ENCODE measurements at regions not wholly inside any gene's neighbourhood (a gene's known extent, or its start where the extent isn't known, plus 50 kb on each side); places are given as distances from the start of the nearest gene placed in this dataset.
"Not testable (repeated sequence)": the region's sequence is repeated elsewhere in the genome, so short reads cannot be mapped to it uniquely, and the experiment has no call there.

DNA sequence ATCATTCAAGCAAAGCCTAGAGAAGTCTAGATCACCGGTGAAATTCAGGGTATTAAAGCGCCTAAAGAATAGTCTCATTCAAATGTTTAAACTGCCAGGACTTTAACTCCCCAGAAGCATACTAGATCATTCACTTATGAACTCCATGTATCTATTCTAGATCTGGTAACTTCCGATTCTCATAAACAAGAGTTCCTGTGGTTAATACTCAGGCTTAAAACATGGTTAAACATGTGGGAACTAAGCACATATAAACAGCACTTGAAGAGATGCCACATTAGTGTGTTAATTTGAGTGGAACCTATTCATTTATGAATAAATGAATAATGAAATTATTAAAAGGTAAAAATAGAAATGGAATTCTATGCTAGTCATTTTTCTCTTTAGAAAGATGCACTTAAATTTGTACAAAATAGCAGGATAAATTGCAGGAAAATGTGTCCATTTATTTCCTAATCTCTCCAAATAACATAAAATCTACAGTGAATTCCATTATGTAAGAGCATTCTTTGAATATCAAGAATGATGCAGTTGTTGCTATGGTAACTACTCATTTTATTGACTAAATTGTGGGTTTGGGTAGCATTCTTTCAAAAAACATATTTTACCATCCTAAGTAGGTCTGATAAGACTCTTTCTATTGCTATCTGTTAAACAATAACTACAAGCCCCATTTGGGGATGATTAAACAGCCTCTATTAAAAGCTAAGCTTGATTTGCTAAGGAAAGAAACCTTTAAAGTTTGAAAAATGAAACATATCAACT, 147.6 kb upstream of the TMEM168 start:
- Histone ChIP-seq H4K20me1 (ENCODE audit: insufficient read depth, low read depth, low read length) (no peaks in the 10 kb centered on the region), H3K27ac (ENCODE audit: low read length) (no peak overlapping the region), H3K4me2 (ENCODE audit: low read depth, low read length, poor library complexity, severe bottlenecking) (peak overlapping the region; percentile 80), H2AFZ (ENCODE audit: low read length) (no peak overlapping the region), H3K36me3 (ENCODE audit: insufficient read depth, low read length) (no peaks in the 10 kb centered on the region), H3K4me3 (ENCODE audit: low read length) (peak overlapping the region; percentile 93), H3K27me3 (ENCODE audit: low read length) (no peaks in the 10 kb centered on the region), H3K9me3 (ENCODE audit: low read length) (no peaks in the 10 kb centered on the region), H3K9ac (ENCODE audit: low read length) (peak overlapping the region; percentile 81), H3K9me2 (replicated peaks; ENCODE audit: insufficient read depth, low read length) (no peaks in the 10 kb centered on the region), H3K4me1 (ENCODE audit: low read length) (peaks cover 37% of the 10 kb centered on the region), H3K79me2 (ENCODE audit: low read length) (peaks cover 67% of the 10 kb centered on the region)
- no peak for DNase-seq

DNA sequence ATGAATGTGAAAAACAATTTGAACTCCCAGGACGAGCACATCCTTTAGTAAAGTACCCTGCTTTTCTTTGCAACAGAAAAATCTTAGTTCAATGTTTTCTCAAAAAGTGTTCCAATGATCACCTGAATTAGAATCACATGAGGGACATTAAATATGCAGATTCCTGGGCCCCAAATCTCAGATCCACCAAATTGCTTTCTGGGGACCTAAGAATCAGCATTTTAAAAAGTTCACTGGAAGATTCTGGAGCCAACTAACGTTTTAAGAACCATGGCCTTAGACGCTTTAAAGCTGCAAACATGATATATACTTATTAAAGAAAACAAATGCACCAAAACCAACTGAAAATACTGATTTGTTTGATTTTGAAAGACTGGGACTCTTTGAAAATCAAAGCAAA, 143.4 kb upstream of the TMEM168 start:
- Histone ChIP-seq H4K20me1 (ENCODE audit: insufficient read depth, low read depth, low read length) (no peaks in the 10 kb centered on the region), H3K27ac (ENCODE audit: low read length) (no peak overlapping the region), H3K79me2 (ENCODE audit: low read length) (peaks cover 98% of the 10 kb centered on the region), H3K9me2 (replicated peaks; ENCODE audit: insufficient read depth, low read length) (no peaks in the 10 kb centered on the region), H3K4me1 (ENCODE audit: low read length) (peaks cover 41% of the 10 kb centered on the region), H3K4me3 (ENCODE audit: low read length) (no peak overlapping the region), H3K27me3 (ENCODE audit: low read length) (no peaks in the 10 kb centered on the region), H2AFZ (ENCODE audit: low read length) (no peak overlapping the region), H3K36me3 (ENCODE audit: insufficient read depth, low read length) (peaks cover 2% of the 10 kb centered on the region; the same call in 1 of the 2 replicates), H3K9ac (ENCODE audit: low read length) (no peak overlapping the region), H3K9me3 (ENCODE audit: low read length) (no peaks in the 10 kb centered on the region), H3K4me2 (ENCODE audit: low read depth, low read length, poor library complexity, severe bottlenecking) (no peak overlapping the region)
- DNase-seq = no peak

DNA sequence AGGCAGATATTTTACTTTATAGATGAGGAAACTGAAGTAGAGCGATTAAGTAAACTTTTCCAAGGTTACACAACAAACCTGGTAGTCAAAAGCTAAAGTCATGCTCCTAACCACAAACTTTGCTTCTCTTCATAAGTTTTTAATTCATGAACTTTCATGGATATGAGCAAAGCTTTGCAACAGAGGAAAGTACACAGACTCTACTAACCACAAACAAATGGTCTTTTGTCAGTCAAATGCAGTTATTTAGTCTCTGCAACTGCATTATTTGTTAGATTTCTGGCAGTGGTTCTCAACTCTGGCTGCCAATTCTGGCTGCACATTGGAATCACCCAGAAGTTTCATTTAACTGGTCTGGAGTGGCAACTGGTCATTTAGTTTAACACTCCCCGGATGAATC, 140.6 kb upstream of the TMEM168 start:
- Histone ChIP-seq H3K4me3 (ENCODE audit: low read length) (no peak overlapping the region), H3K36me3 (ENCODE audit: insufficient read depth, low read length) (peaks cover 5% of the 10 kb centered on the region; the same call in 1 of the 2 replicates), H2AFZ (ENCODE audit: low read length) (no peak overlapping the region), H3K27ac (ENCODE audit: low read length) (no peak overlapping the region), H4K20me1 (ENCODE audit: insufficient read depth, low read depth, low read length) (no peaks in the 10 kb centered on the region), H3K79me2 (ENCODE audit: low read length) (peaks cover 97% of the 10 kb centered on the region), H3K4me1 (ENCODE audit: low read length) (peaks cover 26% of the 10 kb centered on the region), H3K27me3 (ENCODE audit: low read length) (no peaks in the 10 kb centered on the region), H3K9ac (ENCODE audit: low read length) (no peak overlapping the region), H3K4me2 (ENCODE audit: low read depth, low read length, poor library complexity, severe bottlenecking) (no peak overlapping the region), H3K9me2 (replicated peaks; ENCODE audit: insufficient read depth, low read length) (0 out of 2 replicates have a peak, but pooled peaks cover 3% of the 10 kb centered on the region), H3K9me3 (ENCODE audit: low read length) (no peaks in the 10 kb centered on the region)
- no peak for DNase-seq

DNA sequence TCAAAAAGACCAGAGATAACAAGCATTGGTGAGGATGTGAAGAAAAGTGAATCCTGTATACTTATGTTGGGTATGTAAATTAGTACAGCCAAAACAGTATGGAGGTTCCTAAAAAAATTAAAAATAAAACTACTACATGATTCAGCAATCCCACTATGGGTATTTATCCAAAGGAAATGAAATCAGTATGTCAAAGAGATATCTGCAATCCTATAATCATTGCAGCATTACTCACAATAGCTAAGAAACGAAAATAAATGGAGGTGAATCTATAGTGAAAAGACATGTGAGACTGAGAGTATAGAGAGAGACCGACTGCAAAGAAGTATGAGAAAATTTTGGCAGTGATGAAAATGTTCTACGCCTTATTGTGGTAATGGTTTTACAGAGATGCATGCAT, 139.2 kb upstream of the TMEM168 start:
- Histone ChIP-seq H3K4me3 (ENCODE audit: low read length) (no peak overlapping the region), H3K79me2 (ENCODE audit: low read length) (peaks cover 96% of the 10 kb centered on the region), H3K9me3 (ENCODE audit: low read length) (no peaks in the 10 kb centered on the region), H3K4me1 (ENCODE audit: low read length) (peaks cover 21% of the 10 kb centered on the region), H3K9ac (ENCODE audit: low read length) (no peak overlapping the region), H4K20me1 (ENCODE audit: insufficient read depth, low read depth, low read length) (no peaks in the 10 kb centered on the region), H3K4me2 (ENCODE audit: low read depth, low read length, poor library complexity, severe bottlenecking) (no peak overlapping the region), H3K27ac (ENCODE audit: low read length) (no peak overlapping the region), H3K36me3 (ENCODE audit: insufficient read depth, low read length) (peaks cover 5% of the 10 kb centered on the region; the same call in 1 of the 2 replicates), H3K27me3 (ENCODE audit: low read length) (no peaks in the 10 kb centered on the region), H2AFZ (ENCODE audit: low read length) (no peak overlapping the region), H3K9me2 (replicated peaks; ENCODE audit: insufficient read depth, low read length) (0 out of 2 replicates have a peak, but pooled peaks cover 3% of the 10 kb centered on the region)
- DNase-seq = no peak

GRCh38 chr7:112926018-112926417, 135.8 kb upstream of the TMEM168 start:
- no peak overlapping the region for H3K27ac ChIP-seq (ENCODE audit: low read length)
- H3K27me3 ChIP-seq (ENCODE audit: low read length) = no peaks in the 10 kb centered on the region
- H4K20me1 ChIP-seq (ENCODE audit: insufficient read depth, low read depth, low read length) = no peaks in the 10 kb centered on the region
- DNase-seq = peak; percentile 31
- H3K9me2 ChIP-seq (replicated peaks; ENCODE audit: insufficient read depth, low read length) = 0 out of 2 replicates have a peak, but pooled peaks cover 3% of the 10 kb centered on the region
- H3K4me1 ChIP-seq (ENCODE audit: low read length) = peaks cover 16% of the 10 kb centered on the region
- H3K4me2 ChIP-seq (ENCODE audit: low read depth, low read length, poor library complexity, severe bottlenecking) = no peak overlapping the region
- H3K79me2 ChIP-seq (ENCODE audit: low read length) = peaks cover 68% of the 10 kb centered on the region
- H3K9ac ChIP-seq (ENCODE audit: low read length) = no peak overlapping the region
- no peaks in the 10 kb centered on the region for H3K9me3 ChIP-seq (ENCODE audit: low read length)
- no peak overlapping the region for H2AFZ ChIP-seq (ENCODE audit: low read length)
- no peak overlapping the region for H3K4me3 ChIP-seq (ENCODE audit: low read length)
- peaks cover 5% of the 10 kb centered on the region; the same call in 1 of the 2 replicates for H3K36me3 ChIP-seq (ENCODE audit: insufficient read depth, low read length)

GRCh38 chr7:112922546-112922945, 132.4 kb upstream of the TMEM168 start:
- H3K9me3 ChIP-seq (ENCODE audit: low read length); H4K20me1 ChIP-seq (ENCODE audit: insufficient read depth, low read depth, low read length); H3K27me3 ChIP-seq (ENCODE audit: low read length); H3K9ac ChIP-seq (ENCODE audit: low read length); H3K4me1 ChIP-seq (ENCODE audit: low read length); H3K36me3 ChIP-seq (ENCODE audit: insufficient read depth, low read length); H3K4me2 ChIP-seq (ENCODE audit: low read depth, low read length, poor library complexity, severe bottlenecking); H3K9me2 ChIP-seq (replicated peaks; ENCODE audit: insufficient read depth, low read length); H3K4me3 ChIP-seq (ENCODE audit: low read length); H2AFZ ChIP-seq (ENCODE audit: low read length); DNase-seq; H3K27ac ChIP-seq (ENCODE audit: low read length): not testable (repeated sequence)
- H3K79me2 ChIP-seq (ENCODE audit: low read length) = peaks cover 33% of the 10 kb centered on the region

GRCh38 chr7:112916431-112916830, 126.2 kb upstream of the TMEM168 start:
- not testable (repeated sequence) for DNase-seq; H3K4me2 ChIP-seq (ENCODE audit: low read depth, low read length, poor library complexity, severe bottlenecking); H3K27ac ChIP-seq (ENCODE audit: low read length); H3K9me2 ChIP-seq (replicated peaks; ENCODE audit: insufficient read depth, low read length); H2AFZ ChIP-seq (ENCODE audit: low read length); H4K20me1 ChIP-seq (ENCODE audit: insufficient read depth, low read depth, low read length); H3K4me3 ChIP-seq (ENCODE audit: low read length); H3K27me3 ChIP-seq (ENCODE audit: low read length); H3K9ac ChIP-seq (ENCODE audit: low read length); H3K4me1 ChIP-seq (ENCODE audit: low read length); H3K9me3 ChIP-seq (ENCODE audit: low read length)
- peaks cover 31% of the 10 kb centered on the region for H3K79me2 ChIP-seq (ENCODE audit: low read length)
- peaks cover 31% of the 10 kb centered on the region for H3K36me3 ChIP-seq (ENCODE audit: insufficient read depth, low read length)

DNA sequence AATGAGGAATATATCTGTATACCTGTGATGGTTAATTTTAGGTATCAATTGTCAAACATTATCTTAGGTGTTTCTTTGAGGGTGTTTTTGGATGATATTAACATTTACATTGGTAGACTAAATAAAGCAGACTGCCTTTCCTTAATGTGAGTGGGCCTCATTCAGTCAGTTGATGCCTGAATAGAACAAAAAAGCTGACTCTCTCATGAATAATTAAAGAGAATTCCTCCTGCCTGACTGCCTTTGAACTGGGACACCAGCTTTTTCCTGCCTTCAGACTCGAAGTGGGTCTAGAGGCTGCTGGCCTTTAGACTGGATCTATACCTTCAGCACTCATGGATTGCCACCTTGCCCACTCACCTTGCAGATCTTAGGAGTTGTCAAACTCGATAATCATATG, 117.9 kb upstream of the TMEM168 start:
- H3K27me3 ChIP-seq (ENCODE audit: low read length) = no peaks in the 10 kb centered on the region
- H3K9ac ChIP-seq (ENCODE audit: low read length) = no peak overlapping the region
- H3K79me2 ChIP-seq (ENCODE audit: low read length) = peaks cover 71% of the 10 kb centered on the region
- no peak for DNase-seq
- H3K4me1 ChIP-seq (ENCODE audit: low read length) = no peaks in the 10 kb centered on the region
- no peak overlapping the region for H3K27ac ChIP-seq (ENCODE audit: low read length)
- H3K36me3 ChIP-seq (ENCODE audit: insufficient read depth, low read length) = peaks cover 62% of the 10 kb centered on the region
- H4K20me1 ChIP-seq (ENCODE audit: insufficient read depth, low read depth, low read length) = no peaks in the 10 kb centered on the region
- no peak overlapping the region for H3K4me2 ChIP-seq (ENCODE audit: low read depth, low read length, poor library complexity, severe bottlenecking)
- H3K9me3 ChIP-seq (ENCODE audit: low read length) = peaks cover 5% of the 10 kb centered on the region
- H2AFZ ChIP-seq (ENCODE audit: low read length) = no peak overlapping the region
- H3K9me2 ChIP-seq (replicated peaks; ENCODE audit: insufficient read depth, low read length) = no peaks in the 10 kb centered on the region
- H3K4me3 ChIP-seq (ENCODE audit: low read length) = no peak overlapping the region

Measured in Karpas-422 (cell line).